HUES48 (cell line): ENCODE measurements at regions not wholly inside any gene's neighbourhood (a gene's known extent, or its start where the extent isn't known, plus 50 kb on each side); places are given as distances from the start of the nearest gene placed in this dataset.

Source experiments
- H3K27ac ChIP-seq: one replicate; pipeline ENCODE4 v1.7.0; 2013; ENCODE audit warnings: low read depth, low read length, inconsistent platforms
- H3K27me3 ChIP-seq: 2 replicates; pipeline ENCODE4 v1.6.1; 2013; ENCODE audit warnings: mild to moderate bottlenecking, low read length; ENCODE audit not compliant: control insufficient read depth, insufficient read depth
- H3K36me3 ChIP-seq: 2 replicates; pipeline ENCODE4 v1.6.1; 2013; ENCODE audit warnings: low read length; ENCODE audit not compliant: control insufficient read depth, insufficient read depth
- H3K4me1 ChIP-seq: 2 replicates; pipeline ENCODE4 v1.6.1; 2013; ENCODE audit warnings: mild to moderate bottlenecking, low read length; ENCODE audit not compliant: control insufficient read depth, insufficient read depth
- H3K4me3 ChIP-seq: 2 replicates; pipeline ENCODE4 v1.5.1; 2013; ENCODE audit warnings: mild to moderate bottlenecking, low read depth, low read length
- H3K9ac ChIP-seq: 2 replicates; pipeline ENCODE4 v1.6.1; 2013; ENCODE audit warnings: mild to moderate bottlenecking, low read depth, low read length, moderate library complexity
- H3K9me3 ChIP-seq: 2 replicates; pipeline ENCODE4 v1.6.1; 2013; ENCODE audit warnings: low read length; ENCODE audit not compliant: control insufficient read depth, insufficient read depth

- Histone ChIP-seq H3K27ac (peak overlapping the region; percentile 56), H3K4me1 (peaks cover 6% of the 10 kb centered on the region), H3K9me3 (peaks cover 1% of the 10 kb centered on the region), H3K9ac (no peak overlapping the region), H3K4me3 (no peak overlapping the region), H3K36me3 (no peaks in the 10 kb centered on the region), H3K27me3 (no peaks in the 10 kb centered on the region)
These were observed 160.0 kb upstream of the PDE5A start for GRCh38 chr4:119788349-119789266.

- peaks cover 10% of the 10 kb centered on the region for H3K9me3 ChIP-seq
- peaks cover 6% of the 10 kb centered on the region for H3K4me1 ChIP-seq
- no peak overlapping the region for H3K27ac ChIP-seq
- H3K9ac ChIP-seq, result no peak overlapping the region
- no peaks in the 10 kb centered on the region for H3K36me3 ChIP-seq
- H3K27me3 ChIP-seq, result no peaks in the 10 kb centered on the region
- no peak overlapping the region for H3K4me3 ChIP-seq
These were observed 157.4 kb upstream of the PDE5A start for GRCh38 chr4:119785963-119786362.

- peaks cover 10% of the 10 kb centered on the region for H3K9me3 ChIP-seq
- no peak overlapping the region for H3K27ac ChIP-seq
- no peaks in the 10 kb centered on the region for H3K36me3 ChIP-seq
- peaks cover 2% of the 10 kb centered on the region; the same call in 1 of the 2 replicates for H3K4me1 ChIP-seq
- H3K4me3 ChIP-seq, result no peak overlapping the region
- H3K27me3 ChIP-seq, result no peaks in the 10 kb centered on the region
- H3K9ac ChIP-seq, result no peak overlapping the region
These were observed 154.8 kb upstream of the PDE5A start for GRCh38 chr4:119783189-119783983.

GRCh38 chr4:119781044-119781443, 152.4 kb upstream of the PDE5A start:
- Histone ChIP-seq H3K9me3 (peaks cover 10% of the 10 kb centered on the region), H3K4me1 (no peaks in the 10 kb centered on the region), H3K4me3 (no peak overlapping the region), H3K36me3 (no peaks in the 10 kb centered on the region), H3K27me3 (no peaks in the 10 kb centered on the region), H3K9ac (no peak overlapping the region), H3K27ac (no peak overlapping the region)

- H3K4me3 ChIP-seq, result no peak overlapping the region
- no peaks in the 10 kb centered on the region for H3K9me3 ChIP-seq
- peaks cover 11% of the 10 kb centered on the region for H3K4me1 ChIP-seq
- H3K27ac ChIP-seq, result no peak overlapping the region
- no peaks in the 10 kb centered on the region for H3K27me3 ChIP-seq
- H3K9ac ChIP-seq, result no peak overlapping the region
- H3K36me3 ChIP-seq, result no peaks in the 10 kb centered on the region
These were observed 146.2 kb upstream of the PDE5A start for GRCh38 chr4:119774840-119775239.

- H3K9ac ChIP-seq, result no peak overlapping the region
- H3K36me3 ChIP-seq, result no peaks in the 10 kb centered on the region
- H3K9me3 ChIP-seq, result no peaks in the 10 kb centered on the region
- no peak overlapping the region for H3K27ac ChIP-seq
- H3K27me3 ChIP-seq, result no peaks in the 10 kb centered on the region
- no peak overlapping the region for H3K4me3 ChIP-seq
- no peaks in the 10 kb centered on the region for H3K4me1 ChIP-seq
These were observed 137.3 kb upstream of the PDE5A start for GRCh38 chr4:119765951-119766350.

- Histone ChIP-seq H3K36me3 (no peaks in the 10 kb centered on the region), H3K27ac (no peak overlapping the region), H3K27me3 (no peaks in the 10 kb centered on the region)
These were observed 136.9 kb upstream of the PDE5A start for GRCh38 chr4:119765469-119765868.

GRCh38 chr4:119763386-119763785, 134.8 kb upstream of the PDE5A start:
- Histone ChIP-seq H3K27me3 (no peaks in the 10 kb centered on the region), H3K9me3 (no peaks in the 10 kb centered on the region), H3K4me1 (no peaks in the 10 kb centered on the region), H3K27ac (no peak overlapping the region), H3K4me3 (no peak overlapping the region), H3K36me3 (no peaks in the 10 kb centered on the region), H3K9ac (no peak overlapping the region)

More at GRCh38 chr4:119765469-119765868, 136.9 kb upstream of the PDE5A start:
- H3K9me3 ChIP-seq, result no peaks in the 10 kb centered on the region
- no peak overlapping the region for H3K4me3 ChIP-seq
- no peak overlapping the region for H3K9ac ChIP-seq
- H3K4me1 ChIP-seq, result no peaks in the 10 kb centered on the region

GRCh38 chr4:119755599-119755998, 127.0 kb upstream of the PDE5A start:
- no peaks in the 10 kb centered on the region for H3K36me3 ChIP-seq
- H3K4me3 ChIP-seq, result no peak overlapping the region
- H3K9ac ChIP-seq, result no peak overlapping the region
- H3K27me3 ChIP-seq, result no peaks in the 10 kb centered on the region
- no peak overlapping the region for H3K27ac ChIP-seq
- no peaks in the 10 kb centered on the region for H3K4me1 ChIP-seq
- no peaks in the 10 kb centered on the region for H3K9me3 ChIP-seq

- Histone ChIP-seq H3K27me3 (no peaks in the 10 kb centered on the region), H3K9ac (no peak overlapping the region), H3K9me3 (no peaks in the 10 kb centered on the region), H3K4me1 (no peaks in the 10 kb centered on the region), H3K4me3 (no peak overlapping the region), H3K36me3 (no peaks in the 10 kb centered on the region), H3K27ac (no peak overlapping the region)
These were observed 124.3 kb upstream of the PDE5A start for GRCh38 chr4:119752936-119753335.

GRCh38 chr4:119750771-119751170, 122.2 kb upstream of the PDE5A start:
- Histone ChIP-seq H3K4me3 (no peak overlapping the region), H3K4me1 (no peaks in the 10 kb centered on the region), H3K27ac (no peak overlapping the region), H3K9me3 (no peaks in the 10 kb centered on the region), H3K36me3 (no peaks in the 10 kb centered on the region), H3K27me3 (no peaks in the 10 kb centered on the region), H3K9ac (no peak overlapping the region)
